Stimulated activated CD4-positive, alpha-beta T cell treated with anti-CD3 and anti-CD28 coated beads, Interleukin-1b, Interleukin-23, amount 100 ng/mL, for 24 hours (primary cell): ENCODE measurements at regions not wholly inside any gene's neighbourhood (a gene's known extent, or its start where the extent isn't known, plus 50 kb on each side); places are given as distances from the start of the nearest gene placed in this dataset.
"Not testable (repeated sequence)": the region's sequence is repeated elsewhere in the genome, so short reads cannot be mapped to it uniquely, and the experiment has no call there.

Experiments
- DNase-seq, 4 experiments: peaks; one replicate each; pipeline ENCODE4 v3.0.0-alpha.2; 2020; ENCODE audit warnings: low read depth in 4 of 4, low spot score in 1 of 4

GRCh38 chr9:89854715-89855475 lies 250.1 kb downstream of the GADD45G start:
- no peak for DNase-seq

- not testable (repeated sequence) for DNase-seq
Measured at GRCh38 chr9:89856296-89856695, 251.5 kb downstream of the GADD45G start.

- DNase-seq, result not testable (repeated sequence)
Measured at GRCh38 chr9:89856950-89857349, 252.1 kb downstream of the GADD45G start.

GRCh38 chr9:89859842-89860241 lies 255.0 kb downstream of the GADD45G start:
- not testable (repeated sequence) for DNase-seq

- not testable (repeated sequence) for DNase-seq
Measured at GRCh38 chr9:89861371-89861770, 256.6 kb downstream of the GADD45G start.

- DNase-seq, result no peak
Measured at GRCh38 chr9:89862316-89862715, 257.5 kb downstream of the GADD45G start.

- no peak for DNase-seq
Measured at GRCh38 chr9:89863141-89863540, 258.3 kb downstream of the GADD45G start.

- DNase-seq, result no peak
Measured at GRCh38 chr9:89863837-89864236, 259.0 kb downstream of the GADD45G start.

- DNase-seq, result no peak
Measured at GRCh38 chr9:89864257-89864656, 259.4 kb downstream of the GADD45G start.

GRCh38 chr9:89864731-89865130 lies 259.9 kb downstream of the GADD45G start:
- no peak for DNase-seq

- no peak for DNase-seq
Measured at GRCh38 chr9:89865357-89865756, 260.5 kb downstream of the GADD45G start.

GRCh38 chr9:89865981-89866380 lies 261.2 kb downstream of the GADD45G start:
- DNase-seq, result no peak

GRCh38 chr9:89866701-89867100 lies 261.9 kb downstream of the GADD45G start:
- DNase-seq, result no peak

GRCh38 chr9:89868100-89868499 lies 263.3 kb downstream of the GADD45G start:
- DNase-seq, result no peak

- no peak for DNase-seq
Measured at GRCh38 chr9:89869793-89870580, 265.2 kb downstream of the GADD45G start.

GRCh38 chr9:89871871-89872331 lies 267.1 kb downstream of the GADD45G start:
- DNase-seq, result no peak

- DNase-seq, result no peak
Measured at GRCh38 chr9:89872426-89872912, 267.7 kb downstream of the GADD45G start.

GRCh38 chr9:89872913-89873707 lies 268.3 kb downstream of the GADD45G start:
- no peak for DNase-seq

GRCh38 chr9:89873801-89874200 lies 269.0 kb downstream of the GADD45G start:
- no peak for DNase-seq

- no peak for DNase-seq
Measured at GRCh38 chr9:89874351-89875321, 269.8 kb downstream of the GADD45G start.
